OCI-LY3 (cell line): ENCODE measurements at regions not wholly inside any gene's neighbourhood (a gene's known extent, or its start where the extent isn't known, plus 50 kb on each side); places are given as distances from the start of the nearest gene placed in this dataset.

ENCODE experiments used
- H2AFZ ChIP-seq: fragments of 200-600, 300-600 bp; shearing (Covaris generic); 2 replicates; pipeline ENCODE4 v1.6.0; 2014; ENCODE audit warnings: antibody characterized with exemption, low read depth, low read length
- H3K27ac ChIP-seq: fragments of 200-600, 300-600 bp; sonication (generic); 2 replicates; pipeline ENCODE4 v1.5.1; 2014; ENCODE audit warnings: mild to moderate bottlenecking, low read length, moderate library complexity, mixed read lengths
- H3K27me3 ChIP-seq: fragments of 200-600, 300-600 bp; sonication (generic); 2 replicates; pipeline ENCODE4 v1.6.1; 2014; ENCODE audit warnings: low read depth, low read length, mixed read lengths
- H3K36me3 ChIP-seq: fragments of 200-600, 300-600 bp; sonication (generic); replicated peaks from 2 replicates; pipeline ENCODE3; 2014; ENCODE audit warnings: low read depth, low read length, mixed read lengths
- H3K4me1 ChIP-seq: fragments of 300-600, 200-600 bp; sonication (generic); 2 replicates; pipeline ENCODE4 v1.6.1; 2014; ENCODE audit warnings: low read length, mixed read lengths
- H3K4me2 ChIP-seq: fragments of 200-600, 300-600 bp; sonication (generic); 2 replicates; pipeline ENCODE4 v1.6.1; 2014; ENCODE audit warnings: low read length, mixed read lengths
- H3K4me3 ChIP-seq: fragments of 300-600, 200-600 bp; sonication (generic); 2 replicates; pipeline ENCODE4 v1.5.1; 2014; ENCODE audit warnings: antibody characterized with exemption, mild to moderate bottlenecking, low read length, moderate library complexity
- H3K79me2 ChIP-seq: fragments of 300-600, 200-600 bp; shearing (Covaris generic); 2 replicates; pipeline ENCODE4 v1.6.1; 2014; ENCODE audit warnings: mild to moderate bottlenecking, low read length, mixed read lengths
- H3K9ac ChIP-seq: fragments of 300-600, 200-600 bp; shearing (Covaris generic); 2 replicates; pipeline ENCODE4 v1.6.0; 2014; ENCODE audit warnings: mild to moderate bottlenecking, low read length, moderate library complexity
- H3K9me3 ChIP-seq: fragments of 200-600, 300-600 bp; shearing (Covaris generic); 2 replicates; pipeline ENCODE4 v1.6.1; 2014; ENCODE audit warnings: low read length, mixed read lengths; ENCODE audit not compliant: insufficient read depth
- H4K20me1 ChIP-seq: fragments of 200-600, 300-600 bp; sonication (generic); 2 replicates; pipeline ENCODE4 v1.6.1; 2016; ENCODE audit warnings: low read length, mixed read lengths; ENCODE audit not compliant: insufficient read depth
- CTCF ChIP-seq: fragments of 200-600, 300-600 bp; sonication (generic); IDR thresholded peaks from 2 replicates; pipeline ENCODE4 v1.5.1; 2014; ENCODE audit warnings: antibody characterized with exemption, low read length, low read depth
- EZH2phosphoT487 ChIP-seq: fragments of 200-600 bp; shearing (Covaris generic); IDR thresholded peaks from 2 replicates; pipeline ENCODE4 v1.6.1; 2018; ENCODE audit warnings: antibody characterized with exemption, mixed run types, low read depth

GRCh38 chr3:7877312-7877711, 624.3 kb upstream of the LMCD1 start:
- no peak overlapping the region for H2AFZ ChIP-seq
- H3K4me2 ChIP-seq = no peak overlapping the region
- H3K27me3 ChIP-seq = no peaks in the 10 kb centered on the region
- H3K79me2 ChIP-seq = no peaks in the 10 kb centered on the region
- no peak overlapping the region for H3K9ac ChIP-seq
- no peak overlapping the region for H3K27ac ChIP-seq
- H3K9me3 ChIP-seq = no peaks in the 10 kb centered on the region
- no peaks in the 10 kb centered on the region for H4K20me1 ChIP-seq
- H3K4me1 ChIP-seq = peaks cover 25% of the 10 kb centered on the region
- TF ChIP-seq EZH2phosphoT487 (no peak), CTCF (no peak)
- no peak overlapping the region for H3K4me3 ChIP-seq
- no peaks in the 10 kb centered on the region for H3K36me3 ChIP-seq

DNA sequence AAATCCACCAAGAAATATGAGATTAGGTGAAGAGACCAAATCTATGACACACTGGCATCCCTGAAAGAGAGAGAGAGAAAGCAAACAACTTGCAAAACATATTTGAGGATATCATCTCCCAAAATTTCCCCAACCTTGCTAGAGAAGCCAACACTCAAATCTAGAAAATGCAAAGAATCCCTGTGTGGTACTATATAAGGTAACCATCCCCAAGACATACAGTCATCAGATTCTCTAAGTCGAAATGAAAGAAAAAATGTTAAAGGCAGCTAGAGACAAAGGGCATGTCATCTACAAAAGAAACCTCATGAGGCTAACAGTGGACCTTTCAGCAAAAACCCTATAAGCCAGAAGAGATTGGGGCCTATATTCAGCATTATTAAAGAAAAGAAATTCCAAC, 622.1 kb upstream of the LMCD1 start:
- TF ChIP-seq EZH2phosphoT487 (no peak), CTCF (no peak)
- Histone ChIP-seq H3K36me3 (no peaks in the 10 kb centered on the region), H3K79me2 (no peaks in the 10 kb centered on the region), H2AFZ (no peak overlapping the region), H3K27ac (no peak overlapping the region), H3K4me1 (peaks cover 25% of the 10 kb centered on the region), H3K27me3 (no peaks in the 10 kb centered on the region), H4K20me1 (no peaks in the 10 kb centered on the region), H3K9ac (no peak overlapping the region), H3K9me3 (no peaks in the 10 kb centered on the region), H3K4me3 (no peak overlapping the region), H3K4me2 (peak overlapping the region; percentile 28)

GRCh38 chr3:7881946-7882345, 619.7 kb upstream of the LMCD1 start:
- H3K4me1 ChIP-seq = peaks cover 15% of the 10 kb centered on the region
- no peaks in the 10 kb centered on the region for H3K9me3 ChIP-seq
- no peak overlapping the region for H3K4me2 ChIP-seq
- H3K9ac ChIP-seq = no peak overlapping the region
- no peaks in the 10 kb centered on the region for H3K27me3 ChIP-seq
- H2AFZ ChIP-seq = no peak overlapping the region
- H3K4me3 ChIP-seq = no peak overlapping the region
- TF ChIP-seq EZH2phosphoT487 (no peak), CTCF (no peak)
- H3K27ac ChIP-seq = no peak overlapping the region
- H4K20me1 ChIP-seq = no peaks in the 10 kb centered on the region
- H3K79me2 ChIP-seq = no peaks in the 10 kb centered on the region
- no peaks in the 10 kb centered on the region for H3K36me3 ChIP-seq

DNA sequence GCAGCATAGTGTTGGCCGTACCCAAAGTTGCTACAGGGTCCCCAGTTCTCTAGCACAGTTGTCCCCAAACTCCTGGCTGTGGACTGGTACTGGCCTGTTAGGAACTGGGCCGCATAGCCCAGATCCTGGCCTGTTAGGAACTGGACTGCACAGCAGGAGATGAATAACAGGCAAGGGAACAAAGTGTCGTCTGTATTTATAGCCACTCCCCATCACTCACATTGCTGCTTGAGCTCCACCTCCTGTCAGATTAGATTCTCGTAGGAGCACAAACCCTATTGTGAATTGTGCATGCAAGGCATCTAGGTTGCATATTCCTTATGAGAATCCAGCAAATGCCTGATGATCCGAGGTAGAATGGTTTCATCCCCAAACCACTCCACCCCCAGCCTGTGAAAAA, 604.0 kb upstream of the LMCD1 start:
- TF ChIP-seq CTCF (no peak), EZH2phosphoT487 (no peak)
- H3K36me3 ChIP-seq = no peaks in the 10 kb centered on the region
- no peaks in the 10 kb centered on the region for H3K9me3 ChIP-seq
- no peak overlapping the region for H3K9ac ChIP-seq
- no peaks in the 10 kb centered on the region for H3K79me2 ChIP-seq
- no peak overlapping the region for H3K4me2 ChIP-seq
- no peak overlapping the region for H2AFZ ChIP-seq
- H4K20me1 ChIP-seq = no peaks in the 10 kb centered on the region
- no peaks in the 10 kb centered on the region for H3K4me1 ChIP-seq
- no peak overlapping the region for H3K27ac ChIP-seq
- H3K27me3 ChIP-seq = no peaks in the 10 kb centered on the region
- H3K4me3 ChIP-seq = no peak overlapping the region
